ENCODE measurements at regions not wholly inside any gene's neighbourhood (a gene's known extent, or its start where the extent isn't known, plus 50 kb on each side); places are given as distances from the start of the nearest gene placed in this dataset.
"Not testable (repeated sequence)": the region's sequence is repeated elsewhere in the genome, so short reads cannot be mapped to it uniquely, and the experiment has no call there.

DNA sequence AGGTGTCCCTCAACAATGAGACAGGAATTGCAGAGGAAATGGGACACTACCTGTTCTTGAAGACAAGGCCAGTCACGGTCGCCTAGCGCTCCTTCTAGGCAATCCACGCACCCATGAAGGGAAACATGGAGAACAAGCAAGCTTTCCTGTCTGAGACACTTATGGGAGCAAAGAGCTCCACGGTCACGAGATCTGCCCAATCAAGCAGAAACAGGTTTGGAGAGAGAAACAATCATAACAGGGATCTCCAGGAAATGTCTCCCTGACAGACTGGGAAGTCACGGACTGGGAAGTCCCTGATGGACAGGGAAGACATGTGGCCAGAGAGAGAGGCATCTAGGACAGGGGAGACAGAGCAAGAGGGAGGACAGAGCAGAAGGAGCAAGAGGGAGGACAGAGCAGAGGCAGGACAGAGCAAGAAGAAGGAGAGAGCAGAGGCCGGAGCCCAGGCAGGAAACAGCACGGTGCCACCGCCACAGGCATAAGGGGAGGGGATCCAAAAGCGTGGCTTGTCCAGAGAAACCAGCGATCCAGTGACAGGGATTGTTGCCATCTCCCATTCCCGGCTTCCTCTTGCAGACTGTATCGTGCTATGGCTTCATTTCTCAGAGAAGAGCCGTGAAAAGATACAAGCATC, 167.8 kb upstream of the ZNF337 start:
- no peak overlapping the region for H3K27ac ChIP-seq (ENCODE audit: low read depth, low read length)
- peaks cover 3% of the 10 kb centered on the region; the same call in 1 of the 2 replicates for H3K27me3 ChIP-seq (ENCODE audit: control insufficient read depth, low read length)
- no peaks in the 10 kb centered on the region for H3K79me2 ChIP-seq (ENCODE audit: control insufficient read depth, low read length)
- no peaks in the 10 kb centered on the region for H3K9me2 ChIP-seq (replicated peaks; ENCODE audit: control insufficient read depth, low read length)
- no peaks in the 10 kb centered on the region for H3K36me3 ChIP-seq (ENCODE audit: control insufficient read depth, low read length)
- TF ChIP-seq, protein P1, sequence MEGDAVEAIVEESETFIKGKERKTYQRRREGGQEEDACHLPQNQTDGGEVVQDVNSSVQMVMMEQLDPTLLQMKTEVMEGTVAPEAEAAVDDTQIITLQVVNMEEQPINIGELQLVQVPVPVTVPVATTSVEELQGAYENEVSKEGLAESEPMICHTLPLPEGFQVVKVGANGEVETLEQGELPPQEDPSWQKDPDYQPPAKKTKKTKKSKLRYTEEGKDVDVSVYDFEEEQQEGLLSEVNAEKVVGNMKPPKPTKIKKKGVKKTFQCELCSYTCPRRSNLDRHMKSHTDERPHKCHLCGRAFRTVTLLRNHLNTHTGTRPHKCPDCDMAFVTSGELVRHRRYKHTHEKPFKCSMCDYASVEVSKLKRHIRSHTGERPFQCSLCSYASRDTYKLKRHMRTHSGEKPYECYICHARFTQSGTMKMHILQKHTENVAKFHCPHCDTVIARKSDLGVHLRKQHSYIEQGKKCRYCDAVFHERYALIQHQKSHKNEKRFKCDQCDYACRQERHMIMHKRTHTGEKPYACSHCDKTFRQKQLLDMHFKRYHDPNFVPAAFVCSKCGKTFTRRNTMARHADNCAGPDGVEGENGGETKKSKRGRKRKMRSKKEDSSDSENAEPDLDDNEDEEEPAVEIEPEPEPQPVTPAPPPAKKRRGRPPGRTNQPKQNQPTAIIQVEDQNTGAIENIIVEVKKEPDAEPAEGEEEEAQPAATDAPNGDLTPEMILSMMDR (IDR thresholded peaks at IDR 0.05; ENCODE audit: low read depth, low read length, poor library complexity, severe bottlenecking), result no peak
- no peak for TF ChIP-seq EZH2phosphoT487 (IDR thresholded peaks at IDR 0.05; ENCODE audit: borderline replicate concordance, low read length)
- no peaks in the 10 kb centered on the region for H4K20me1 ChIP-seq (ENCODE audit: control insufficient read depth, insufficient read depth, low read depth, low read length)
- H3K4me1 ChIP-seq (ENCODE audit: control insufficient read depth, low read length), result no peaks in the 10 kb centered on the region
- no peaks in the 10 kb centered on the region for H3F3A ChIP-seq (ENCODE audit: control insufficient read depth, insufficient read depth)
- no peaks in the 10 kb centered on the region for H3K9me3 ChIP-seq (ENCODE audit: control insufficient read depth, insufficient read depth, low read length)
- H3K4me2 ChIP-seq (ENCODE audit: low read length), result no peak overlapping the region
- no peak overlapping the region for H3K4me3 ChIP-seq (ENCODE audit: low read length)

DNA sequence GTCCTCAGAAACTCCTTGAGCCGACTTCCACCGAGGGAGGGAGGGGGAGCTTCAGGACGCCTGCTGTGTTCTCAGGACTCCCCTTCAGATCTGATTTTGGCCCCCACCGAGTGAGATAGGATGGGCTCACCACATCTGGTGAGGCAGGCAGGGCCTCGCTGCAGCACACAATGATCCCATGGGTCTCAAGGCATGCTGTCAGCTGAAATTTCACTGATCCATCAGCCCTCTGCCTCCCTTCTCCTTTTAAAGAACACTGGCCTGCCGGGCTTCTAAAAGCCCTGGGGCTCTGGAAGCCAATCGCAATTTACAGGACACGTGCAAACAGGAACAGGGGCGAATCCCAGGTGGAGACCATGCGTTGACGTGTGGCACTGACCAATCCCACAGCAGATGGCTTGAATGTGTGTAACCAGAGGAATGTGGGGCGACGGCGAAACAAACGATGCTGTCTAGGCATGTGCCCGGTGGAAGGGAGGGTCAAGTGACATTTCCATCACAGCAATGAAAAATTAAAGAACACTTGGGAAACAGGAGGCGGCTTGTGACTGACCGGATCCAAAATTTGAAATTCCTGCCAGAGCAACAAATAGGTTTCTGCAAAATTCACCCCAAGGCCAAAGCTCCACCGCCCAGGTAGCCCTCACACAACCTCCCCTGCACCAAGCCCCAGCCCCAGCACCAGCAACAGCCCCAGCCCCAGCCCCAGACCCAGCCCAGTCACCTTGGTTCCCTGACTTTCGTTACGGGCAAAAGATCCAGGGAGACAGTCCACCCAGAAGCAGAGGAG, 167.1 kb upstream of the ZNF337 start:
- TF ChIP-seq EZH2phosphoT487 (IDR thresholded peaks at IDR 0.05; ENCODE audit: borderline replicate concordance, low read length), result no peak
- TF ChIP-seq, protein P1 (IDR thresholded peaks at IDR 0.05; ENCODE audit: low read depth, low read length, poor library complexity, severe bottlenecking), result no peak
- no peaks in the 10 kb centered on the region for H3K9me3 ChIP-seq (ENCODE audit: control insufficient read depth, insufficient read depth, low read length)
- no peaks in the 10 kb centered on the region for H3K79me2 ChIP-seq (ENCODE audit: control insufficient read depth, low read length)
- H3K4me2 ChIP-seq (ENCODE audit: low read length), result peak overlapping the region; percentile 50
- H3K4me1 ChIP-seq (ENCODE audit: control insufficient read depth, low read length), result no peaks in the 10 kb centered on the region
- no peaks in the 10 kb centered on the region for H3K36me3 ChIP-seq (ENCODE audit: control insufficient read depth, low read length)
- H3K27ac ChIP-seq (ENCODE audit: low read depth, low read length), result no peak overlapping the region
- peaks cover 3% of the 10 kb centered on the region; the same call in 1 of the 2 replicates for H3K27me3 ChIP-seq (ENCODE audit: control insufficient read depth, low read length)
- no peaks in the 10 kb centered on the region for H3K9me2 ChIP-seq (replicated peaks; ENCODE audit: control insufficient read depth, low read length)
- no peaks in the 10 kb centered on the region for H3F3A ChIP-seq (ENCODE audit: control insufficient read depth, insufficient read depth)
- no peaks in the 10 kb centered on the region for H4K20me1 ChIP-seq (ENCODE audit: control insufficient read depth, insufficient read depth, low read depth, low read length)
- peak overlapping the region; percentile 23; the same call in 1 of the 2 replicates for H3K4me3 ChIP-seq (ENCODE audit: low read length)

DNA sequence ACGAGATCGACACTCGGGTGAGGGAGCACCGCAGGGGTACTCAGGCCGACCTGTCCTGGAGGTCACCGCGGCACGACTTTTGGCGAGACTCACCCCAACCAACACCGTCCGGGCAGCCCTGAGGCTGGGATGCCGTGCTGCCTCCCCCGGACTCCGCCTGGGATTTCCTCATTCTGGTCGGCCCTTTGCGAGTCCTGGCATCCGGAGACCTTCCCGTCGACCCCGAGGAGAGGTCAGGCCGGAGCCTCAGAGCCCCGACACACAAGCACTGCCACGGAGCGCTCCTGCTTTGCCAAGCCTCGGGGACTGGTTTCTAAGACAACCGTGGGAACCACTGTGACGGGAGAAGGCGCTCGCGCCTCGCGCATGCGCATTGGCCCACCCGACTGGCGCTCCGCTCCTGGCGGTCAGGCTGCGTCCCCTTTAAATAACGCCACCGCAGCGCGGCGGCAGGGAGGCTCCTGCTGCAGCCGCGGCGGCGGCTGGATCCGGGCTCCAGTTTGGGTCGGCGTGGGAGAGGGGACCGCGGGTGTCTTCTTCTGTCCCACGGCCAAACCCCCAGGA, 166.4 kb upstream of the ZNF337 start:
- not testable (repeated sequence) for H3K9me3 ChIP-seq (ENCODE audit: control insufficient read depth, insufficient read depth, low read length); H3K79me2 ChIP-seq (ENCODE audit: control insufficient read depth, low read length); H3K27me3 ChIP-seq (ENCODE audit: control insufficient read depth, low read length); H3K27ac ChIP-seq (ENCODE audit: low read depth, low read length); H3K4me1 ChIP-seq (ENCODE audit: control insufficient read depth, low read length); H4K20me1 ChIP-seq (ENCODE audit: control insufficient read depth, insufficient read depth, low read depth, low read length); H3K9me2 ChIP-seq (replicated peaks; ENCODE audit: control insufficient read depth, low read length); H3F3A ChIP-seq (ENCODE audit: control insufficient read depth, insufficient read depth); H3K36me3 ChIP-seq (ENCODE audit: control insufficient read depth, low read length)
- H3K4me2 ChIP-seq (ENCODE audit: low read length), result peak overlapping the region; percentile 50
- peak overlapping the region; percentile 23; the same call in 1 of the 2 replicates for H3K4me3 ChIP-seq (ENCODE audit: low read length)
